ENCODE measurements at regions not wholly inside any gene's neighbourhood (a gene's known extent, or its start where the extent isn't known, plus 50 kb on each side); places are given as distances from the start of the nearest gene placed in this dataset.
"Not testable (repeated sequence)": the region's sequence is repeated elsewhere in the genome, so short reads cannot be mapped to it uniquely, and the experiment has no call there.

- H2AFZ ChIP-seq (ENCODE audit: low read depth): no peak overlapping the region
- no peaks in the 10 kb centered on the region for H3K79me2 ChIP-seq (ENCODE audit: insufficient read depth)
- H3K4me1 ChIP-seq (ENCODE audit: control insufficient read depth in 1 of 2, insufficient read depth in 2 of 2, low read depth in 1 of 2, low read length in 1 of 2): no peaks in the 10 kb centered on the region
- H3K27me3 ChIP-seq (ENCODE audit: insufficient read depth): no peaks in the 10 kb centered on the region
- H3F3A ChIP-seq (replicated peaks; ENCODE audit: insufficient read depth): no peaks in the 10 kb centered on the region
- no peak for DNase-seq
- H3K9me2 ChIP-seq: 0 out of 2 replicates have a peak, but pooled peaks cover 2% of the 10 kb centered on the region
- ChIA-PET CTCF (no interaction called here), POLR2A (no interaction called here)
- no peaks in the 10 kb centered on the region for H3K36me3 ChIP-seq (replicated peaks in 1 of 2; ENCODE audit: control insufficient read depth in 1 of 2, insufficient read depth in 2 of 2, low read length in 1 of 2)
- TF ChIP-seq TCF12 (IDR thresholded peaks at IDR 0.05) (no peak), NRF1 (IDR thresholded peaks at IDR 0.05; ENCODE audit: low read depth, low read length) (no peak), EZH2phosphoT487 (IDR thresholded peaks at IDR 0.05; ENCODE audit: borderline replicate concordance, low read depth) (no peak), RXRA (IDR thresholded peaks at IDR 0.05; ENCODE audit: borderline replicate concordance, low read depth) (no peak), SIN3A (IDR thresholded peaks at IDR 0.05; ENCODE audit: borderline replicate concordance, low read depth, low read length) (no peak), TEAD4 (IDR thresholded peaks at IDR 0.05; ENCODE audit: borderline replicate concordance, insufficient read depth) (no peak), MXI1 (IDR thresholded peaks at IDR 0.05; ENCODE audit: low read depth, low read length) (no peak), MAX (IDR thresholded peaks at IDR 0.05; ENCODE audit: low read depth) (no peak), PBX3 (IDR thresholded peaks at IDR 0.05) (no peak), JUND (IDR thresholded peaks at IDR 0.05) (no peak), REST (IDR thresholded peaks at IDR 0.05; ENCODE audit: low read depth, low read length) (no peak), FOXM1 (IDR thresholded peaks at IDR 0.05; ENCODE audit: low read depth) (no peak), USF1 (IDR thresholded peaks at IDR 0.05; ENCODE audit: borderline replicate concordance, low read depth) (no peak), YY1 (IDR thresholded peaks at IDR 0.05; ENCODE audit: low read depth) (no peak)
- H3K9me3 ChIP-seq: no peaks in the 10 kb centered on the region
- no peak overlapping the region for H3K4me2 ChIP-seq
- no peaks in the 10 kb centered on the region for H4K20me1 ChIP-seq (ENCODE audit: insufficient read depth)
- no peak overlapping the region for H3K9ac ChIP-seq
- H3K27ac ChIP-seq (ENCODE audit: low read depth in 2 of 2, low read length in 1 of 2): no peak overlapping the region
- WGBS (ENCODE audit: low lambda C conversion rate): 29% methylated on average over 1 of the region's 1 CpG
- no peak overlapping the region for H3K4me3 ChIP-seq (ENCODE audit: low read depth in 2 of 2, low read length in 1 of 2)
Measured at GRCh38 chr2:166750624-166751023, 137.7 kb upstream of the XIRP2 start.

- H3K79me2 ChIP-seq (ENCODE audit: insufficient read depth); H3K4me1 ChIP-seq (ENCODE audit: control insufficient read depth in 1 of 2, insufficient read depth in 2 of 2, low read depth in 1 of 2, low read length in 1 of 2); H3K27ac ChIP-seq (ENCODE audit: low read depth in 2 of 2, low read length in 1 of 2); H3F3A ChIP-seq (replicated peaks; ENCODE audit: insufficient read depth); H3K4me3 ChIP-seq (ENCODE audit: low read depth in 2 of 2, low read length in 1 of 2); H3K9ac ChIP-seq; H3K36me3 ChIP-seq (replicated peaks in 1 of 2; ENCODE audit: control insufficient read depth in 1 of 2, insufficient read depth in 2 of 2, low read length in 1 of 2); DNase-seq; H4K20me1 ChIP-seq (ENCODE audit: insufficient read depth); POLR2A ChIA-PET; H3K4me2 ChIP-seq; H3K9me2 ChIP-seq; H3K27me3 ChIP-seq (ENCODE audit: insufficient read depth); H2AFZ ChIP-seq (ENCODE audit: low read depth): not testable (repeated sequence)
- CTCF ChIA-PET: interaction anchor here (1.4 kb wide), 1 partner anchor 45 kb away, joined by 3 read pairs; no protein-coding TSS in a partner anchor
- WGBS (ENCODE audit: low lambda C conversion rate): 0% methylated on average over 1 of the region's 1 CpG
- H3K9me3 ChIP-seq: peaks cover 11% of the 10 kb centered on the region; the same call in 1 of the 2 replicates
Measured at GRCh38 chr2:166744117-166744516, 144.2 kb upstream of the XIRP2 start.

- H3F3A ChIP-seq (replicated peaks; ENCODE audit: insufficient read depth); POLR2A ChIA-PET; H4K20me1 ChIP-seq (ENCODE audit: insufficient read depth); H2AFZ ChIP-seq (ENCODE audit: low read depth); H3K27me3 ChIP-seq (ENCODE audit: insufficient read depth); H3K4me2 ChIP-seq; H3K4me3 ChIP-seq (ENCODE audit: low read depth in 2 of 2, low read length in 1 of 2); H3K4me1 ChIP-seq (ENCODE audit: control insufficient read depth in 1 of 2, insufficient read depth in 2 of 2, low read depth in 1 of 2, low read length in 1 of 2); H3K9ac ChIP-seq; H3K79me2 ChIP-seq (ENCODE audit: insufficient read depth); H3K9me2 ChIP-seq; DNase-seq; H3K36me3 ChIP-seq (replicated peaks in 1 of 2; ENCODE audit: control insufficient read depth in 1 of 2, insufficient read depth in 2 of 2, low read length in 1 of 2); H3K27ac ChIP-seq (ENCODE audit: low read depth in 2 of 2, low read length in 1 of 2): not testable (repeated sequence)
- CTCF ChIA-PET: interaction anchor here (1.4 kb wide), 1 partner anchor 44 kb away, joined by 3 read pairs; no protein-coding TSS in a partner anchor
- 61% methylated on average over 10 of the region's 10 CpGs for WGBS (ENCODE audit: low lambda C conversion rate)
- H3K9me3 ChIP-seq: peaks cover 11% of the 10 kb centered on the region; the same call in 1 of the 2 replicates
Measured at GRCh38 chr2:166743482-166743881, 144.8 kb upstream of the XIRP2 start.

All from SK-N-SH (cell line).